WTC11 (cell line): ENCODE measurements at regions not wholly inside any gene's neighbourhood (a gene's known extent, or its start where the extent isn't known, plus 50 kb on each side); places are given as distances from the start of the nearest gene placed in this dataset.

Source experiments
- ATAC-seq: fragments of 200-7000 bp; cut with Tn5 transposase; 2 replicates; pipeline ENCODE4 v1.10.0; 2021; ENCODE audit warnings: mild to moderate bottlenecking, moderate library complexity
- CTCF ChIA-PET: fragments of 300-600 bp; sonication (Branson Sonifier 250); formaldehyde crosslinking; loops from one replicate; lab custom pipeline; 2021; ENCODE audit warnings: antibody characterized with exemption; lab: Charles Lee
- POLR2A ChIA-PET: fragments of 350-600 bp; sonication (Branson Sonifier 250); formaldehyde crosslinking; loops from one replicate; lab custom pipeline; 2021; ENCODE audit warnings: antibody characterized with exemption; lab: Charles Lee
- DNase-seq: peaks from one replicate; pipeline ENCODE4 v3.0.0; 2021; ENCODE audit warnings: low spot score
- H3K27ac Mint-ChIP-seq: 2 replicates; pipeline ENCODE4 v1.8.0; 2021; ENCODE audit warnings: mixed read lengths
- H3K27me3 Mint-ChIP-seq: 2 replicates; pipeline ENCODE4 v1.8.0; 2021; ENCODE audit warnings: low read depth, mild to moderate bottlenecking, moderate library complexity, mixed read lengths
- H3K36me3 Mint-ChIP-seq: 2 replicates; pipeline ENCODE4 v1.8.0; 2021; ENCODE audit warnings: mixed read lengths
- H3K4me1 Mint-ChIP-seq: 2 replicates; pipeline ENCODE4 v1.8.0; 2022; ENCODE audit warnings: mixed read lengths
- H3K4me3 Mint-ChIP-seq: 2 replicates; pipeline ENCODE4 v1.8.0; 2021; ENCODE audit warnings: mild to moderate bottlenecking, moderate library complexity, mixed read lengths
- H3K9me3 Mint-ChIP-seq: 2 replicates; pipeline ENCODE4 v1.8.0; 2021; ENCODE audit warnings: mixed read lengths
- NR1H2 ChIP-seq: sonication (generic); formaldehyde crosslinking; IDR thresholded peaks from 2 replicates; pipeline ENCODE4 v1.9.0; 2021; ENCODE audit warnings: mild to moderate bottlenecking, moderate library complexity, missing genetic modification reagents
- TF ChIP-seq, protein P1 (sequence below): sonication (generic); formaldehyde crosslinking; IDR thresholded peaks from 2 replicates; pipeline ENCODE4 v1.8.1; 2022; ENCODE audit warnings: mild to moderate bottlenecking, missing genetic modification reagents, moderate library complexity, borderline replicate concordance
- TF ChIP-seq, protein P2 (sequence below): fragments of 250-450 bp; sonication (Bioruptor Pico); IDR thresholded peaks from 2 replicates; pipeline ENCODE4 v1.8.0; 2021; ENCODE audit warnings: mild to moderate bottlenecking
- TF ChIP-seq, protein P3 (sequence below): sonication (generic); formaldehyde crosslinking; IDR thresholded peaks from 2 replicates; pipeline ENCODE4 v1.8.0; 2022; ENCODE audit warnings: mild to moderate bottlenecking, missing genetic modification reagents
- TF ChIP-seq, protein P4 (sequence below): fragments of 250-450 bp; sonication (Bioruptor Pico); conservative IDR thresholded peaks from 2 replicates; pipeline ENCODE4 v1.9.0; 2021; ENCODE audit warnings: mild to moderate bottlenecking
- TF ChIP-seq, protein P5 (sequence below): sonication (generic); formaldehyde crosslinking; IDR thresholded peaks from 2 replicates; pipeline ENCODE4 v1.8.0; 2023; ENCODE audit warnings: mild to moderate bottlenecking, missing genetic modification reagents
- TF ChIP-seq, protein P6 (sequence below): sonication (generic); formaldehyde crosslinking; IDR thresholded peaks from 2 replicates; pipeline ENCODE4 v1.8.1; 2023; ENCODE audit warnings: mild to moderate bottlenecking, missing genetic modification reagents, moderate library complexity
- TF ChIP-seq, protein P7 (sequence below): sonication (generic); formaldehyde crosslinking; IDR thresholded peaks from 2 replicates; pipeline ENCODE4 v1.8.0; 2022; ENCODE audit warnings: mild to moderate bottlenecking, missing genetic modification reagents

DNA sequence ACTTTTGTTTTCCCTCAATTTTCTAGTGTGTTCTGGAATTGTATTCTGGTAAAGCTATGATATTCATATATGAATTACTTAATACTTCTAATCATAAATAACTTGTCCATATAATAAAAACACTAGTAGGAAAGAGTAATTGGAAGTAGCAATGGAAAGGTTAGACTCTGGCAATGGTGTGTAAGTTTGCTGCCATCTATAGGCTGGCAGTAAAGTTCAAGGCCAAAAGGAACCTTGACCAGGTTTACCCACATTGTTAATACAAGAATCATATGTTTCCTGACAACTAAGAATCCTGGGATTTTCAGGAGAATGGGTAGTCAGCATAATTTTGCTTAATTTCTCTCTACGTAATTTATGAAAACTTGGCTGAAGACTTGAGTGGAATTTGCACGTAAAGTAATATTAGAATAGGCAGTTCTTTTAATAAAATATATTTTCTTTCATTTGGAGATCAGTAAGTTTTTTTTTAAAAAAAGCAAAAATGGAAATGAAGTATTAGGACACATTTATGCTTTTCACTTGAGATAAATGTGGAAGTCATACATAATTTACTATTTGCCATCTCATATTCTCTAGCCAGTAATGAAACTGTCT lies 926.7 kb downstream of the GALC start (continued):
- TF ChIP-seq, protein P1, sequence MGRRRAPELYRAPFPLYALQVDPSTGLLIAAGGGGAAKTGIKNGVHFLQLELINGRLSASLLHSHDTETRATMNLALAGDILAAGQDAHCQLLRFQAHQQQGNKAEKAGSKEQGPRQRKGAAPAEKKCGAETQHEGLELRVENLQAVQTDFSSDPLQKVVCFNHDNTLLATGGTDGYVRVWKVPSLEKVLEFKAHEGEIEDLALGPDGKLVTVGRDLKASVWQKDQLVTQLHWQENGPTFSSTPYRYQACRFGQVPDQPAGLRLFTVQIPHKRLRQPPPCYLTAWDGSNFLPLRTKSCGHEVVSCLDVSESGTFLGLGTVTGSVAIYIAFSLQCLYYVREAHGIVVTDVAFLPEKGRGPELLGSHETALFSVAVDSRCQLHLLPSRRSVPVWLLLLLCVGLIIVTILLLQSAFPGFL (CRISPR knock-in tag): no peak
- TF ChIP-seq, protein P2, sequence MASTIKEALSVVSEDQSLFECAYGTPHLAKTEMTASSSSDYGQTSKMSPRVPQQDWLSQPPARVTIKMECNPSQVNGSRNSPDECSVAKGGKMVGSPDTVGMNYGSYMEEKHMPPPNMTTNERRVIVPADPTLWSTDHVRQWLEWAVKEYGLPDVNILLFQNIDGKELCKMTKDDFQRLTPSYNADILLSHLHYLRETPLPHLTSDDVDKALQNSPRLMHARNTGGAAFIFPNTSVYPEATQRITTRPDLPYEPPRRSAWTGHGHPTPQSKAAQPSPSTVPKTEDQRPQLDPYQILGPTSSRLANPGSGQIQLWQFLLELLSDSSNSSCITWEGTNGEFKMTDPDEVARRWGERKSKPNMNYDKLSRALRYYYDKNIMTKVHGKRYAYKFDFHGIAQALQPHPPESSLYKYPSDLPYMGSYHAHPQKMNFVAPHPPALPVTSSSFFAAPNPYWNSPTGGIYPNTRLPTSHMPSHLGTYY (CRISPR knock-in tag): no peak
- TF ChIP-seq, protein P3, sequence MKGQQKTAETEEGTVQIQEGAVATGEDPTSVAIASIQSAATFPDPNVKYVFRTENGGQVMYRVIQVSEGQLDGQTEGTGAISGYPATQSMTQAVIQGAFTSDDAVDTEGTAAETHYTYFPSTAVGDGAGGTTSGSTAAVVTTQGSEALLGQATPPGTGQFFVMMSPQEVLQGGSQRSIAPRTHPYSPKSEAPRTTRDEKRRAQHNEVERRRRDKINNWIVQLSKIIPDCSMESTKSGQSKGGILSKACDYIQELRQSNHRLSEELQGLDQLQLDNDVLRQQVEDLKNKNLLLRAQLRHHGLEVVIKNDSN (CRISPR knock-in tag): no peak
- TF ChIP-seq, all 79 proteins: peak for 0

DNA sequence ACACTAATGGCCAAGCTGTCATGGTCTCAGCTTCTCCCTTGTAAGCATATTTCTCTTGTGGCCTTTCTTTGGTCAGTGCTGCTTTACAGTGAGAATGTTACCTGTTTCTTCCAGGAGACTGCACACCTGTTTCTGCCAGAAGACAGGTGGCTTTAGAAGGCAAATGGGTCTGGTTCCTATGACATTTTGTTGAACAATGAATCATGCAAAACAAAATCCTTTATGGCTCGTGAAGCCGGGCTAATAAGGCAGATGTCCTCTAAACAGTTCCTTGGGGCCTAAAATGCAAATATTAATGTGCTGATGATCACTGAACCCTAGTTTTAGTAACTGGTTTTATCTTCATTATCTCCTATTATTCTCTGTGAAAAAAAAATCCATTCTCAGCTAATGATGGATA lies 927.6 kb downstream of the GALC start:
- CTCF ChIA-PET: no interaction called here
- POLR2A ChIA-PET: no interaction called here
- ATAC-seq (no peak), DNase-seq (no peak)
- Mint-ChIP-seq H3K27ac (no peak overlapping the region), H3K4me1 (peaks cover 6% of the 10 kb centered on the region; the same call in 1 of the 2 replicates), H3K36me3 (no peaks in the 10 kb centered on the region), H3K27me3 (no peaks in the 10 kb centered on the region), H3K9me3 (no peaks in the 10 kb centered on the region), H3K4me3 (no peak overlapping the region)
- TF ChIP-seq, protein P4, sequence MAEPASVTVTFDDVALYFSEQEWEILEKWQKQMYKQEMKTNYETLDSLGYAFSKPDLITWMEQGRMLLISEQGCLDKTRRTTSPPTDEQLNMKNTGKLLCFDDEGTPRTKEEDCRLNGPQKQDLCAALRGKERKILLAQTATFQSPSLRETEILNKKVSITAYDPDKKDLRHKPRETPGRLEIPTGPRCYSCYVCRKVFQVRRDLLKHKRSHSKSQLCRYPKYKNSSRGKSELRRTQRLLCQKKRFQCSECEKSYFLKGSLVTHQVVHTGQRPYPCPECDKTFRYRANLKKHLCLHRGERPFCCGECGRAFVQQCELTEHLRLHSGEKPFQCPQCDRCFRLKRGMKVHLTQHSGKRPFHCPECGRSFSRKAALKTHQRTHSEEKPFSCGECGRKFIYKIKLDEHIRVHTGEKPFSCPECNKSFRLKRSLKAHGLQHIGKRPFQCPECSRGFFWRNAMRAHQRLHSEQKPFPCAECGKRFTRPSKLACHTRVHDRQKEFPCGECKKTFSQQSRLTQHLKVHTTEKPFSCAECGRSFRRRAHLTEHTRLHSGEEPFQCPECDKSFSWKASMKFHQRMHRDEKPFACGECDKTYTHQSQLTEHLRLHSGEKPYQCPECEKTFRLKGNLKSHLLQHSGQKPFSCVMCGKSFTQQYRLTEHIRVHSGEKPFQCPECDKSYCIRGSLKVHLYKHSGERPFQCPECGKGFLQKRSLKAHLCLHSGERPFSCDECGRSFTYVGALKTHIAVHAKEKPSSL: no peak
- TF ChIP-seq, protein P5, sequence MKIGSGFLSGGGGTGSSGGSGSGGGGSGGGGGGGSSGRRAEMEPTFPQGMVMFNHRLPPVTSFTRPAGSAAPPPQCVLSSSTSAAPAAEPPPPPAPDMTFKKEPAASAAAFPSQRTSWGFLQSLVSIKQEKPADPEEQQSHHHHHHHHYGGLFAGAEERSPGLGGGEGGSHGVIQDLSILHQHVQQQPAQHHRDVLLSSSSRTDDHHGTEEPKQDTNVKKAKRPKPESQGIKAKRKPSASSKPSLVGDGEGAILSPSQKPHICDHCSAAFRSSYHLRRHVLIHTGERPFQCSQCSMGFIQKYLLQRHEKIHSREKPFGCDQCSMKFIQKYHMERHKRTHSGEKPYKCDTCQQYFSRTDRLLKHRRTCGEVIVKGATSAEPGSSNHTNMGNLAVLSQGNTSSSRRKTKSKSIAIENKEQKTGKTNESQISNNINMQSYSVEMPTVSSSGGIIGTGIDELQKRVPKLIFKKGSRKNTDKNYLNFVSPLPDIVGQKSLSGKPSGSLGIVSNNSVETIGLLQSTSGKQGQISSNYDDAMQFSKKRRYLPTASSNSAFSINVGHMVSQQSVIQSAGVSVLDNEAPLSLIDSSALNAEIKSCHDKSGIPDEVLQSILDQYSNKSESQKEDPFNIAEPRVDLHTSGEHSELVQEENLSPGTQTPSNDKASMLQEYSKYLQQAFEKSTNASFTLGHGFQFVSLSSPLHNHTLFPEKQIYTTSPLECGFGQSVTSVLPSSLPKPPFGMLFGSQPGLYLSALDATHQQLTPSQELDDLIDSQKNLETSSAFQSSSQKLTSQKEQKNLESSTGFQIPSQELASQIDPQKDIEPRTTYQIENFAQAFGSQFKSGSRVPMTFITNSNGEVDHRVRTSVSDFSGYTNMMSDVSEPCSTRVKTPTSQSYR: no peak
- TF ChIP-seq, protein P2 (CRISPR knock-in tag): no peak

DNA sequence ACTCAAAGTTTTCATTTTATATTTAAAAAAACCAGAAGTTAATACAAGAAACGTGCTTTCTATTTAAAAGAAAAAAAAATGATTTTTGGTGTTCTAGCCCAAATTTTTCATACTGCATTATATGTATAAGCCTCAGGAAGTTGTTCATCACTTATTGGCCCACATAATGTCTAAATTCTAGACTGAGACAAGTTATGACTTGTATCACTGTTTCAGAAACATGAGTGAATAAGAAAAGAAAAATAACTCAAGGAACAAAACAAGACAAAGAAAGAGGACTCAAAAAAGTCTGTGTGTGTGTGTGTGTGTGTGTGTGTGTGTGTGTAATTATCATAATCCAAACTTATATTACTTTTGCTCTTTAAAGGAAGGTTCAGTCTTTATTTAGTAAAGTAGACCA lies 929.8 kb downstream of the GALC start:
- Mint-ChIP-seq H3K9me3 (no peaks in the 10 kb centered on the region), H3K27me3 (no peaks in the 10 kb centered on the region), H3K4me3 (no peak overlapping the region), H3K36me3 (no peaks in the 10 kb centered on the region)
- ATAC-seq: no peak
- TF ChIP-seq, protein P5: no peak
- TF ChIP-seq, protein P6, sequence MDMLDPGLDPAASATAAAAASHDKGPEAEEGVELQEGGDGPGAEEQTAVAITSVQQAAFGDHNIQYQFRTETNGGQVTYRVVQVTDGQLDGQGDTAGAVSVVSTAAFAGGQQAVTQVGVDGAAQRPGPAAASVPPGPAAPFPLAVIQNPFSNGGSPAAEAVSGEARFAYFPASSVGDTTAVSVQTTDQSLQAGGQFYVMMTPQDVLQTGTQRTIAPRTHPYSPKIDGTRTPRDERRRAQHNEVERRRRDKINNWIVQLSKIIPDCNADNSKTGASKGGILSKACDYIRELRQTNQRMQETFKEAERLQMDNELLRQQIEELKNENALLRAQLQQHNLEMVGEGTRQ (CRISPR knock-in tag): no peak
- no peak for TF ChIP-seq NR1H2
- TF ChIP-seq, protein P7, sequence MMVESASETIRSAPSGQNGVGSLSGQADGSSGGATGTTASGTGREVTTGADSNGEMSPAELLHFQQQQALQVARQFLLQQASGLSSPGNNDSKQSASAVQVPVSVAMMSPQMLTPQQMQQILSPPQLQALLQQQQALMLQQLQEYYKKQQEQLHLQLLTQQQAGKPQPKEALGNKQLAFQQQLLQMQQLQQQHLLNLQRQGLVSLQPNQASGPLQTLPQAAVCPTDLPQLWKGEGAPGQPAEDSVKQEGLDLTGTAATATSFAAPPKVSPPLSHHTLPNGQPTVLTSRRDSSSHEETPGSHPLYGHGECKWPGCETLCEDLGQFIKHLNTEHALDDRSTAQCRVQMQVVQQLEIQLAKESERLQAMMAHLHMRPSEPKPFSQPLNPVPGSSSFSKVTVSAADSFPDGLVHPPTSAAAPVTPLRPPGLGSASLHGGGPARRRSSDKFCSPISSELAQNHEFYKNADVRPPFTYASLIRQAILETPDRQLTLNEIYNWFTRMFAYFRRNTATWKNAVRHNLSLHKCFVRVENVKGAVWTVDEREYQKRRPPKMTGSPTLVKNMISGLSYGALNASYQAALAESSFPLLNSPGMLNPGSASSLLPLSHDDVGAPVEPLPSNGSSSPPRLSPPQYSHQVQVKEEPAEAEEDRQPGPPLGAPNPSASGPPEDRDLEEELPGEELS (CRISPR knock-in tag): no peak
- TF ChIP-seq, all 79 proteins: peak for 0
- ChIA-PET CTCF (interaction anchor here (0.9 kb wide), 1 partner anchor 13 kb away, joined by 4 read pairs; no protein-coding TSS in a partner anchor), POLR2A (no interaction called here)
- Mint-ChIP-seq H3K27ac (no peak overlapping the region), H3K4me1 (peaks cover 4% of the 10 kb centered on the region; the same call in 1 of the 2 replicates)
- no peak for DNase-seq
